Tibial nerve (tissue), 4 donors: ENCODE measurements at regions not wholly inside any gene's neighbourhood (a gene's known extent, or its start where the extent isn't known, plus 50 kb on each side); places are given as distances from the start of the nearest gene placed in this dataset.

Experiments used
- EP300 ChIP-seq, 2 donors: sonication (generic); formaldehyde crosslinking; IDR thresholded peaks; one replicate each; pipeline ENCODE4 v1.6.1; 2017; ENCODE audit warnings: antibody characterized with exemption in 2 of 2, mild to moderate bottlenecking in 1 of 2
- POLR2A ChIP-seq, 2 donors: fragments of 450-650 bp; IDR thresholded peaks; one replicate each; pipeline ENCODE4 v1.6.1; 2017; ENCODE audit warnings: antibody characterized with exemption in 2 of 2, mild to moderate bottlenecking in 2 of 2, moderate library complexity in 2 of 2
- TF ChIP-seq, protein P1 (sequence below), 5 experiments: fragments of 200-600 bp in 3 of 5; fragments of 450-650 bp in 2 of 5; sonication (generic) in 3 of 5; IDR thresholded peaks; one replicate each; pipeline ENCODE4 v1.5.1; 2016 to 2019; ENCODE audit warnings: antibody characterized with exemption in 5 of 5, mild to moderate bottlenecking in 3 of 5, moderate library complexity in 2 of 5

DNA sequence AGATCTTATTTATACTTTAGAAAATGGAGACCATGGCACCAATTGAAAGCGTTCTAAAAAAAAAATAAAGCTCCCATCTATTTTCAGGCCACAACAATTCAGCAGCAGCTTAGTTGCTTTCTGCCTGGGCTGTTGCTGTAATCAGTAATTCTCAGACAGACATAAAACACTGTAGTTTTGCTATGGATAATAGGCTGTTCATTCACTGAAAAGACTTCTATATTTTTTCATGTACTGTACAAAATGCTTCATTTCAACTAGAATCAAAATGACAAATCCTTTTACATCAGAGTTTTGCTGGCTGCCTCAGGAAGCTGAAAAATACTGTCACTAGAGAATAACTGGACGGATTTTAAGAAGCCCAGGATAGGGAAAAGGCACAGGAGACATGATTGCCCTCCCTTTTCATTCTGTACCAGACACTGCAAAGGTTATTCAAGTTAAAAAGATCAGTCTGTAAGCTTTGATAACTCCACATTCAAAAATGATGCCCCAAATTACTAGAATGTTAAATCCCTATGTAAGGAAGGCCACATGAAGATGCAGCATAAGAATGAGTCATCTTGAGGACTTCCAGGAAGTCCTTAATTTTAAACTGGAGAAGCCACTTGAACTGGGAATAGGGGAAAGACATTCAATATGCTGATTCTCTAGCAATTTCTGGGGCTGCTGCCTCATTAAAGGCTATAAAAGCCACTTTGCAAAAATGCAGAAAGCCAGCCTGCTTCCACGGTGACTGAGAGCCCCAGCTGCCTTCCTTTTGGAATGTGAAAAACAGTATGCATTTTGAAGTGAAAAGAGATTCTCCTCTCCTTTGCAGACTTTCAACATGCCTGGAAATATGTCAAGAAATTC, 403.2 kb upstream of the RASGEF1B start:
- TF ChIP-seq POLR2A (IDR thresholded peaks at IDR 0.05), result no peak
- TF ChIP-seq, protein P1, sequence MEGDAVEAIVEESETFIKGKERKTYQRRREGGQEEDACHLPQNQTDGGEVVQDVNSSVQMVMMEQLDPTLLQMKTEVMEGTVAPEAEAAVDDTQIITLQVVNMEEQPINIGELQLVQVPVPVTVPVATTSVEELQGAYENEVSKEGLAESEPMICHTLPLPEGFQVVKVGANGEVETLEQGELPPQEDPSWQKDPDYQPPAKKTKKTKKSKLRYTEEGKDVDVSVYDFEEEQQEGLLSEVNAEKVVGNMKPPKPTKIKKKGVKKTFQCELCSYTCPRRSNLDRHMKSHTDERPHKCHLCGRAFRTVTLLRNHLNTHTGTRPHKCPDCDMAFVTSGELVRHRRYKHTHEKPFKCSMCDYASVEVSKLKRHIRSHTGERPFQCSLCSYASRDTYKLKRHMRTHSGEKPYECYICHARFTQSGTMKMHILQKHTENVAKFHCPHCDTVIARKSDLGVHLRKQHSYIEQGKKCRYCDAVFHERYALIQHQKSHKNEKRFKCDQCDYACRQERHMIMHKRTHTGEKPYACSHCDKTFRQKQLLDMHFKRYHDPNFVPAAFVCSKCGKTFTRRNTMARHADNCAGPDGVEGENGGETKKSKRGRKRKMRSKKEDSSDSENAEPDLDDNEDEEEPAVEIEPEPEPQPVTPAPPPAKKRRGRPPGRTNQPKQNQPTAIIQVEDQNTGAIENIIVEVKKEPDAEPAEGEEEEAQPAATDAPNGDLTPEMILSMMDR (IDR thresholded peaks at IDR 0.05), result no peak
- TF ChIP-seq EP300 (IDR thresholded peaks at IDR 0.05), result no peak
